Skeletal muscle satellite cell (primary cell): ENCODE measurements at regions not wholly inside any gene's neighbourhood (a gene's known extent, or its start where the extent isn't known, plus 50 kb on each side); places are given as distances from the start of the nearest gene placed in this dataset.

Source experiments
- H3K27me3 ChIP-seq: 2 replicates; pipeline ENCODE4 v1.7.0; 2013; ENCODE audit warnings: low read length; ENCODE audit not compliant: control insufficient read depth, insufficient read depth
- H3K36me3 ChIP-seq: 2 replicates; pipeline ENCODE4 v1.7.0; 2013; ENCODE audit warnings: mild to moderate bottlenecking, control low read depth, low read length; ENCODE audit not compliant: insufficient read depth
- H3K4me1 ChIP-seq: 2 replicates; pipeline ENCODE4 v1.7.0; 2013; ENCODE audit warnings: low read length; ENCODE audit not compliant: control insufficient read depth, insufficient read depth
- H3K4me2 ChIP-seq: 2 replicates; pipeline ENCODE4 v1.7.0; 2013; ENCODE audit warnings: mild to moderate bottlenecking, low read length
- H3K4me3 ChIP-seq: 2 replicates; pipeline ENCODE4 v1.7.0; 2013; ENCODE audit warnings: low read length
- H3K9ac ChIP-seq: 2 replicates; pipeline ENCODE4 v1.7.0; 2013; ENCODE audit warnings: mild to moderate bottlenecking, low read depth, low read length, moderate library complexity
- H3K9me3 ChIP-seq: replicated peaks from 2 replicates; pipeline ENCODE4 v1.7.0; 2013; ENCODE audit warnings: mild to moderate bottlenecking, control low read depth, low read length

DNA sequence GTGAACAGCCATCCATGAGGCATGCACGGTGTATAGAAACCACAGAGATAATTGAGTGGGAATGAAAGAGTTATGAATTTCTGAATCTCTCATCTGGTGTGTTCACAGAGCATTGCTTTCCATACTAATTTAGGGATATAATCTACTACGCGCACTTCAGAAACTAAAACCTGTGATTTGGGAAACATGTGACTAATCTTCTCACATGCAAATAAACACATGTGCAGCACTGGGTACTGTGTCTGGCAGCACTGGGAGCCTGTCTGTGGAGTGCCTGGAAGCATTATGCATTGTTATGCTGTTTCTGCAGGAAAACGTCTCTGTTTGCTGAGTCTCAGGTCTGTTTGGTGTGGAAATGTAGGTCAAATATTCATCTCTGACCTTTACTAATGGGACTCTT lies 287.3 kb downstream of the CMPK2 start:
- Histone ChIP-seq H3K9ac (no peak overlapping the region), H3K9me3 (no peaks in the 10 kb centered on the region), H3K36me3 (no peaks in the 10 kb centered on the region), H3K27me3 (no peaks in the 10 kb centered on the region), H3K4me2 (no peak overlapping the region), H3K4me3 (no peak overlapping the region), H3K4me1 (no peaks in the 10 kb centered on the region)

DNA sequence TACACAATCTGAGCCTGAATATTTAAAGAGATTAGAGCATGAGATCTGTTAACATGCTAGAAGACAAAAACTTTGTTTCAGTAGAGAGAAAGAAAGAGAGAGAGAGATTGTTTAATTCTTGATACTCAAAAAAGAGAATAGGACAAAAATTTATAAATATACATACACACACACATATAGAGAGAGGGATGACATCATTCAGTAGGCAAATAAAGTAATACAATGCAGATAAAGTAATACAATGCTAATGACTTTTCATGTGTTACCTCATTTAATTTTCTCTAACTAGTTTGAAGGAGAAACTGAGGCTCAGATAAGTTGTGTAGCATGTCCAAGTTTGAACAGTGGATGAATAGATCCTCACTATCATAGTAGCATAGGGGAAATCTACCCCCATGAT lies 286.4 kb downstream of the CMPK2 start:
- H3K36me3 ChIP-seq: no peaks in the 10 kb centered on the region
- H3K4me3 ChIP-seq: no peak overlapping the region
- H3K9ac ChIP-seq: no peak overlapping the region
- no peaks in the 10 kb centered on the region for H3K27me3 ChIP-seq
- no peak overlapping the region for H3K4me2 ChIP-seq
- no peaks in the 10 kb centered on the region for H3K9me3 ChIP-seq
- H3K4me1 ChIP-seq: no peaks in the 10 kb centered on the region

DNA sequence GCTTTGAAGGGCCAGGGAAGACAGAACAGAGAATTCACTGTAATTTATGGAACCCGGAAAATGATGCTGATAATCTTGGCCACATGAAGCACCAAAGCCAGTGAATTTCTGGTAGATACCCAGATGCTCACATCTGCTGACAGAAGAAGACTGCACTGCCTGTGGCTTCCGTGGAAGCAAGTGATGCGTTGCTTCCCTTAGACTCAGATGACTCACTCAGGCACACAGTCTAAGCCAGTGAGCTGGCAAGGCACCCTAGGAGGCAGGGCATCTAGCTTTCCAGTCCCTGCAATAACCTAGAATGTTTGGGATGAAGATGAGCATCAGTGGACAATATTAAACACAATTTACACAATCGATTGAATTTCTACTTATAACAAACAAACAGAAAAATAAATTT lies 284.7 kb downstream of the CMPK2 start:
- no peaks in the 10 kb centered on the region for H3K36me3 ChIP-seq
- H3K4me3 ChIP-seq: no peak overlapping the region
- no peaks in the 10 kb centered on the region for H3K9me3 ChIP-seq
- H3K4me1 ChIP-seq: no peaks in the 10 kb centered on the region
- H3K4me2 ChIP-seq: no peak overlapping the region
- no peak overlapping the region for H3K9ac ChIP-seq
- no peaks in the 10 kb centered on the region for H3K27me3 ChIP-seq

DNA sequence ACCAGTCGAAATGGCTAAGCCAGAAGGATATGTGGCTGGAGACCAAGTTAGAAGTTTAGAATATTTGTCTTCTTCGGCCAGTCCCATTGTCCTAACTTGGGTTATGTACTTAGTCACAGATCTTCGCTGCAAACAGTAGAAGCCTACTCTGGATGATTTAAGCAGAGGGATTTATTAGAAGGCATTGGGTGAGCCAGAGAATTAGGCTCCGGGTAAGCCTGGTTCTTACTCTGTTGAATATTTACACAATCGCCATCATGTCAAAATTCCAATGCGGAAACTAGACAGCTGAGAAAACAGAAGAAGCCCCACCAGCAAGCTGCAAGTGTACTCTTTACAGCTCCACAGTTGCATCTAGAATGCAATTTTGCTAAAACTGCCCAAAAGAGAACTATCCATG lies 276.6 kb downstream of the CMPK2 start:
- Histone ChIP-seq H3K9me3 (no peaks in the 10 kb centered on the region), H3K27me3 (no peaks in the 10 kb centered on the region), H3K4me1 (no peaks in the 10 kb centered on the region), H3K4me2 (no peak overlapping the region), H3K9ac (no peak overlapping the region), H3K36me3 (no peaks in the 10 kb centered on the region), H3K4me3 (no peak overlapping the region)

DNA sequence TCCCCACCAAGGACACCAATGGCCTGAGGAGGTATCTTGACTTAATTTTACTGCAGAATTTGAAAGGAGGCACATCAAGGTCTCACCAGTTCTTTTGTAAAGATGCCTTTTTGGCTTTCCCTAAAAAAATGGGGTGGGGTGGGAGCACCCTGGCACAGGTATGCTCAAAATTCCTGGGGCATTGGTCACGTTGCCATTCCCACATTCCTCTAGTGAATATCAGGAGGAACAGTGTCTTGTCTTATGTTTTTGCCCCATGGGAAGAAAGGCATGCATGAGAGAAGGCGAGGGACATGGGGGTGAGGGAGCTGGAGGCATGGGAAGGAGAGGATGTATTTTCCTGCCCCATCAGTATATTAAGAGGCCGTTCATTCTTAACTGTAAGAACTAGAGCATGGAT lies 275.3 kb downstream of the CMPK2 start:
- H3K9ac ChIP-seq: no peak overlapping the region
- H3K36me3 ChIP-seq: no peaks in the 10 kb centered on the region
- H3K9me3 ChIP-seq: no peaks in the 10 kb centered on the region

GRCh38 chr2:6602471-6602870 lies 263.2 kb downstream of the CMPK2 start:
- Histone ChIP-seq H3K9me3 (peaks cover 2% of the 10 kb centered on the region), H3K9ac (no peak overlapping the region), H3K4me2 (no peak overlapping the region), H3K4me1 (no peaks in the 10 kb centered on the region), H3K36me3 (no peaks in the 10 kb centered on the region), H3K27me3 (no peaks in the 10 kb centered on the region), H3K4me3 (no peak overlapping the region)

More for the DNA sequence above, 275.3 kb downstream of the CMPK2 start:
- Histone ChIP-seq H3K4me3 (no peak overlapping the region), H3K27me3 (no peaks in the 10 kb centered on the region), H3K4me2 (no peak overlapping the region), H3K4me1 (no peaks in the 10 kb centered on the region)

DNA sequence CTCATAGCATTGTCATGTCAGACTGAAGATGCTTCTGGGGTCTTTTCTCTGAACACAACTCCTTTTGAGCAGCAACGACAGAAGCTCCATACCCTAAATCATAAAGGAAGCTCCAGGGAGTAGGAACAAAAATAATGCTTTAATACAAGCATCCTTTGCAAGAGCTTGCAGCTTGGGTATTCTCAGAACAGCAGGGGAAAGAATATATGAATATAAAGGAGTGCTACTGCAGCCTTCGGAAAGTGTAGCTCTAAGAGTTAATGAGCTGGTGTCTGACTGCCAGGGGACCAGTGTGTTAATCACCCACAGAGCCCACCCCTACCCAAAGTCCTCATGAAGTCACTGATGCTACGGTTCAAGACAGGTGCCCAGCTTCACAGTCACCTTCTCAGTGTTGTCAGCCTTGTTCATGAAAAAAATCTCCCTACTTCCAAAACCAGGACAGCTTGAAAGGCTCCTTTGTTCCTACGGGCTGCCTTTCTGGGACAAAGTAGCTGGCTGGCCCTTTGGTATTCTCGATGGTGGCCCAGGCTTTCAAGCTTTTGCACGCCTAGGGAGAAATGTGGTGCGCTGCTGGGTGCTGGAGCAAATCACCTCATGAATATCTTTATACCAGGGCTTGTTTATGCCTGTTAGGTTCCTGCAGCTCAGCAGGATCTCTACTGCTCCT lies 259.7 kb downstream of the CMPK2 start:
- Histone ChIP-seq H3K9ac (no peak overlapping the region), H3K4me2 (no peak overlapping the region), H3K4me1 (no peaks in the 10 kb centered on the region), H3K9me3 (peaks cover 2% of the 10 kb centered on the region), H3K27me3 (no peaks in the 10 kb centered on the region), H3K4me3 (no peak overlapping the region), H3K36me3 (no peaks in the 10 kb centered on the region)

GRCh38 chr2:6617794-6618193 lies 247.9 kb downstream of the CMPK2 start:
- H3K9ac ChIP-seq: no peak overlapping the region
- H3K4me1 ChIP-seq: no peaks in the 10 kb centered on the region
- no peaks in the 10 kb centered on the region for H3K36me3 ChIP-seq
- H3K9me3 ChIP-seq: peaks cover 9% of the 10 kb centered on the region
- H3K4me3 ChIP-seq: no peak overlapping the region
- H3K4me2 ChIP-seq: no peak overlapping the region
- H3K27me3 ChIP-seq: no peaks in the 10 kb centered on the region

DNA sequence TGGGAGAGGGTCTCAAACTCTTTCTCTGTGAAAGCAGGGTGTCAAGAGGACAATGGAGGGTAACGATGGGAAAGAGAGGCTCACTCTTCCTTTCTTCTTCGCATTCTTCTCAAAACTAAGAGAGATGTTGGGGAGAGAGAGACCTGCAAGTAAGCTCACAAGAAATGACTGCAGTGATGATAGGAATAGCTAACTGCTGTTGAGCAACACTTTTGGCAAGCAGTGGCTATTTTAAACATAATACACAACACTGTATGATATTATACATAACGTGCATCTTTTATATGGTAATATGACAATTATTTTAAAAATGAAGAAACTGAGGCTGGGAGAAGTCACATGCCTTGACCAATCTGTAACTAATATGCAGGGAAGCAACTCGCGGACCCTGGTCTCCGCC lies 247.5 kb downstream of the CMPK2 start:
- Histone ChIP-seq H3K9me3 (peaks cover 5% of the 10 kb centered on the region), H3K4me1 (no peaks in the 10 kb centered on the region), H3K36me3 (no peaks in the 10 kb centered on the region), H3K4me2 (no peak overlapping the region), H3K9ac (no peak overlapping the region), H3K4me3 (no peak overlapping the region), H3K27me3 (no peaks in the 10 kb centered on the region)

GRCh38 chr2:6623746-6624145 lies 242.0 kb downstream of the CMPK2 start:
- no peak overlapping the region for H3K4me3 ChIP-seq
- H3K9me3 ChIP-seq: no peaks in the 10 kb centered on the region
- no peak overlapping the region for H3K4me2 ChIP-seq
- H3K9ac ChIP-seq: no peak overlapping the region
- H3K27me3 ChIP-seq: no peaks in the 10 kb centered on the region
- H3K36me3 ChIP-seq: no peaks in the 10 kb centered on the region
- H3K4me1 ChIP-seq: no peaks in the 10 kb centered on the region

DNA sequence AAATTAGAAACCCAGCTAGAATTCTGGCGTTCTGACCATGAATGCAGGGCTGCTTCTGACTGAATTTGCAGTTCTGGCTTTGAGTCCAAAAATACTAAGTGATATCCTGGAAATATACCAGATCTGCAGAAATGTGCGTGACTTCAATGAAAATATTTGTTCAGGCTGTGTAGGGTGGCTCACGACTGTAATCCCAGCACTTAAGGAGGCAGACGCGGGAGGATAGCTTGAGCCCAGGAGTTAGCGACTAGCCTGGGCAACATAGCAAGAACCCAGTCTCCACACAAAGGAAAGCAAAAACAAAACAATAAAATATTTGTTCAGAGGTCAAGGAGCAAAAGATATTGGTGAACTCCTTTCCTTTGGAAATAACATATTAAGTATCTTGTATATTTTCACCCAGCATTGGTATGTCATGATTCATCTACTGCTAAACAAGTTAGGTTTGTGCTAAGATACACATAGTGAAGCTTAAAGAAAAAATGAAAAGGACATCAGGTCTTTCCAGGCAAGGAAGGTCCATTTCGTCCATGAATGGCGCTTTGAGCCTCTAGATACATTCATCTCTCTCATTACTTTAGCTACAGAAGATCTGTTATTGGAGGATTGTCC lies 239.2 kb downstream of the CMPK2 start:
- H3K9ac ChIP-seq: no peak overlapping the region
- H3K4me1 ChIP-seq: no peaks in the 10 kb centered on the region
- H3K4me3 ChIP-seq: no peak overlapping the region
- H3K27me3 ChIP-seq: no peaks in the 10 kb centered on the region
- H3K9me3 ChIP-seq: no peaks in the 10 kb centered on the region
- no peaks in the 10 kb centered on the region for H3K36me3 ChIP-seq
- H3K4me2 ChIP-seq: no peak overlapping the region

DNA sequence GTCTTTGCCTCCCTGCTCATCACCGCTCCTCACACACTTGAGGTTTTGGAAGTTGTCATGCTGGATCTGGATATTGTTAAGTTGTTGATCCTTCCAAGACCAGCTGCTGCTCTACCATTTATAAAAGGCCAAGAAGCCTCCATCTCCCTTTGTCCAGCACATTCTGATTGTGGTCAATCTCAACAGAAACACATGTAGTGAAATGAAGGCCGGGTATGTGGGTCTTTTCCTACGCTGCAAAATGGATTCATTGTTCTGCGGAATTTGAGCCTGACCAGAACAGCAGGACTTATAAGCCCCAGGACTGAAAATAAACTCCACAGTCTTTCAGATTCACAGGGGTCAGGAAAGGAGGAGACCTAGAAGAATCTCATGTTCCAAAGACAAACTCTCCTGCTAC lies 238.4 kb downstream of the CMPK2 start:
- H3K4me1 ChIP-seq: no peaks in the 10 kb centered on the region
- H3K9ac ChIP-seq: no peak overlapping the region
- H3K27me3 ChIP-seq: no peaks in the 10 kb centered on the region
- no peaks in the 10 kb centered on the region for H3K36me3 ChIP-seq
- H3K4me3 ChIP-seq: no peak overlapping the region
- H3K4me2 ChIP-seq: no peak overlapping the region
- H3K9me3 ChIP-seq: no peaks in the 10 kb centered on the region
